Fibroblast of pulmonary artery (primary cell): ENCODE measurements at regions not wholly inside any gene's neighbourhood (a gene's known extent, or its start where the extent isn't known, plus 50 kb on each side); places are given as distances from the start of the nearest gene placed in this dataset.
A peak's percentile ranks its signal among the peaks of the same experiment; 100 is the strongest.
"Not testable (repeated sequence)": the region's sequence is repeated elsewhere in the genome, so short reads cannot be mapped to it uniquely, and the experiment has no call there.

Experiments
- DNase-seq: peaks from one replicate; pipeline ENCODE4 v3.0.0-alpha.2; 2010; ENCODE audit warnings: low read depth
- H3K4me3 ChIP-seq: replicated peaks from 2 replicates; pipeline ENCODE4 v1.5.1; 2011; ENCODE audit warnings: low read depth, mild to moderate bottlenecking, control low read depth, low read length, moderate library complexity
- TF ChIP-seq, protein P1 (sequence below): IDR thresholded peaks from 2 replicates; pipeline ENCODE4 v1.5.1; 2011; ENCODE audit warnings: mild to moderate bottlenecking, control low read depth, low read length, inconsistent platforms; ENCODE audit errors: missing control alignments

DNA sequence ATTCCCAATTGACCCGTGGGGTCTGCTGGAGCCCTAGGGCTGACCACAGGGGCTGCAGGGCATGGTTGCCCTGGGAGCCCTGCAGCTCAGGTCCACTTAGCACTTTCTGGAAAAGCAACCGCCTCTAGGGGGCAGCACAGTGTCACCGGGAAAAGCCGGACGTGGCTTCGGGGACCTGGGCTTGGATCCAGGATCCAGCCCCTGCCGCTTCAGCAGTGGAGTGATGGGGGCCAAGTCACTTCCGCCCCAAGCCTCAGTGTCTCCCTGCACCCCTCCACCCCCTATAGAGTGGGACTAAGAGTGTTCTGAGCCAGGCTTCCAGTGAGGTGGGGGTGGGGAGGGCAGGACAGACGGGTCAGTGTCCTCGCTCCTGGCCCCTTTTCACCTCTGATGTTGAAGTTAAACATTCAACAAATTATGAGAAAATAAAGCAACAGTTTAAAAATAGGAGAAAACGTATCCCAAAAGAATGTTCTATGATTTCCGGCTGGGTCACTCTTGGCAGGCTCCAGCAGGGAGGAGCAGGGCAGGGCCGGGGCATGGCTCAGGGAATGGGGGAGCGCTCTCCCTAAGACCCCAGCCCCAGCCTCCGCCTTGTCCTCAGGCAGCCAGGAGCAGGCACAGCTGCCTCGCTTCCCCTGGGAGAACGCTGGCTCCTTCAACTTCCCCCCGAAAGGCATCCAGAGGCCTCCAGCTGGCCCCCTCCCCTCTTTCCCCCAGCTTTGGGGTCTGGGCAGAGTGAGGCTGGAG is 96.5 kb upstream of the FGF3 start:
- TF ChIP-seq, protein P1, sequence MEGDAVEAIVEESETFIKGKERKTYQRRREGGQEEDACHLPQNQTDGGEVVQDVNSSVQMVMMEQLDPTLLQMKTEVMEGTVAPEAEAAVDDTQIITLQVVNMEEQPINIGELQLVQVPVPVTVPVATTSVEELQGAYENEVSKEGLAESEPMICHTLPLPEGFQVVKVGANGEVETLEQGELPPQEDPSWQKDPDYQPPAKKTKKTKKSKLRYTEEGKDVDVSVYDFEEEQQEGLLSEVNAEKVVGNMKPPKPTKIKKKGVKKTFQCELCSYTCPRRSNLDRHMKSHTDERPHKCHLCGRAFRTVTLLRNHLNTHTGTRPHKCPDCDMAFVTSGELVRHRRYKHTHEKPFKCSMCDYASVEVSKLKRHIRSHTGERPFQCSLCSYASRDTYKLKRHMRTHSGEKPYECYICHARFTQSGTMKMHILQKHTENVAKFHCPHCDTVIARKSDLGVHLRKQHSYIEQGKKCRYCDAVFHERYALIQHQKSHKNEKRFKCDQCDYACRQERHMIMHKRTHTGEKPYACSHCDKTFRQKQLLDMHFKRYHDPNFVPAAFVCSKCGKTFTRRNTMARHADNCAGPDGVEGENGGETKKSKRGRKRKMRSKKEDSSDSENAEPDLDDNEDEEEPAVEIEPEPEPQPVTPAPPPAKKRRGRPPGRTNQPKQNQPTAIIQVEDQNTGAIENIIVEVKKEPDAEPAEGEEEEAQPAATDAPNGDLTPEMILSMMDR = peak; percentile 79
- peak; percentile 69 for DNase-seq
- H3K4me3 ChIP-seq = peak overlapping the region; percentile 27

DNA sequence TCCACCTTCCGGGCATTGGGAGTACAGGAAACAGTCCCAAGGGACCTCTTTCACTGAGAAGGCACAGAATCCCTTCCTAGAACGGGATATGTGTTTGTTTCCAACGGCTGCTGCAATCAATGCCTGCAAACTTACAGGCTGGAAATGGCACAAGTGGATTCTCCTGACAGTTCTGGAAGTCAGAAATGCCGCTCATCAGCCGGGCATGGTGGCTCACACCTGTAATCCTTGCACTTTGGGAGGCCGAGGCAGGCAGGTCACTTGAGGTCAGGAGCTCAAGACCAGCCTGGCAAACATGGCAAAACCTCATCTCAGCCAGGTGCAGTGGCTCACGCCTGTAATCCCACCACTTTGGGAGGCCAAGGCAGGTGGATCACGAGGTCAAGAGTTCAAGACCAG is 97.0 kb upstream of the FGF3 start:
- not testable (repeated sequence) for DNase-seq, H3K4me3 ChIP-seq

DNA sequence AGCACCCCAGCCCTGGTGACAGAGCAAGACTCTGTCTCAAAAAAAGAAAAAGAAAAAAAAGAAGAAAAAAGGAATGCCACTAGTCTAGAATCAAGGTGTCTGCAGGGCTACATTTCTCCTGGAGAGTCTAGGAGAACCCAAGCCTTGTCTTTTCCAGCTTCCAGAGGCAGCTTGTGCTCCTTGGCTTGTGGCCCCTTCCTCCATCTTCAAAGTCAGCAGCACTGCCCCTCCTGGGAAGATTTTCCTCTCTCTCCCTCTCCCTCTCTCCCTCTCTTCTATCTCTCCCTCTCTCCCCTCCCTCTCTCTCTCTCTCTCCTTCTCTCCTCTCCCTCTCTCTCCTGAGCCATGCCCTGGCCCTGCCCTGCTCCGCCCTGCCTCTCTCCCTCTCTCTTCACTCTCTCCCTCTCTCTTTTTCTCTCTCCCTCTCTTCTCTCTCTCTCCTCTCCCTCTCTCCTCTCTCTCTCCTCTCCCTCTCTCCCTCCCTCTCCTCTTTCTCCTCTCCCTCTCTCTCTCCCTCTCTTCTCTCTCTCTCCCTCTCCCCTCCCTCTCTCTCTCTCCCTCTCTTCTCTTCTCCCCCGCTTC is 97.7 kb upstream of the FGF3 start:
- no peak for DNase-seq
- TF ChIP-seq, protein P1 = no peak
- H3K4me3 ChIP-seq = no peak overlapping the region

DNA sequence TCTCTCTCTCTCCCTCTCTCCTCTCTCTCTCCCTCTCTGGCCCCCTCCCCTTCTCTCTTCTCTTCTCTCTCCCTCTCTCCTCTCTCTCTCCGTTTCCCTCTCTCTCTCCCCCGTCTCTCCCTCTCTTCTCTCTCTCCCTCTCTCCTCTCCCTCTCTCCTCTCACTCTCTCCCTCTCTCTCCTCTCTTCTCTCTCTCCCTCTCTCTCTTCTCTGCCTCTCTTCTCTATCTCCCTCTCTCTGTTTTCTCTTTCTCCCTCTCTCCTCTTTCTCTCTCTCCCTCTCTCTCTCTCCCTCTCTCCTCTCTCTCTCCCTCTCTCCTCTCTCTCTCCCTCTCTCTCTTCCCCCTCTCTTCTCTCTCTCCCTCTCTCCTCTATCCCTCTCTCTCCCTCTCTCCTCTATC is 98.3 kb upstream of the FGF3 start:
- TF ChIP-seq, protein P1 = no peak
- no peak for DNase-seq
- H3K4me3 ChIP-seq = no peak overlapping the region

DNA sequence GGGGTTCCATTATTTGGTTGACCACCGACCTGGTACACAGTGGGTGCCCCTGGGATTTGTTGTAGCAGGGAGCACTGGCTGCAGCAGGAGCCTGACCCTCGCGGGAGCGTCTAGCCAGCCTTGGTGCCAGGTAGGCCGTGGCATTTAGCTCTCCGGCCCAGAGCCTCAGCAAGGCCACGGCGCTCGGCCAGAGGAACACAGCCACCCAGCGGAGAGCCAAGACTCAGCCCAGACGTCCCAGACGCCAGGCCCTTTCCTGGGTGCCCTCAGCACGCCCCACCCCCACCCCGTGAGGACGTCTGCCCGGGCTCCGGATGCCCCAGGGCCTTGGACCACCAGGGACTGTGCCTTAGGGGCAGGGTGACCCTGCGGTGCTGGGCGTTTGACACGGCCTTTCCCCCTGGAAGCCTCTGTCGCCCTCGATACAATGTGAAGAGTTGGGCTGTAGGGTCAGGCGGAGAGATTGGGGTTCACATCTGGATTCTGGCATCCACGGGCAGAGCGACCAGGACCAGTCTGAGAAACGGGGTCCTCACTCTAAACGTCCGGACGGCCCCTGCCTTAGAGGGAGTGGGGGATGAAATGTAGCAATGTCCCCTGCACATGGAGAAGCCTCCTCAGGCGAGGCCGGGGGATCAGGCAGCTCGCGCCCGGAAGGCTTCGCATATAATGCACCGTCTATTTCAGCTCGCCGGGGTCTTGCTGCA is 99.2 kb upstream of the FGF3 start:
- no peak for DNase-seq
- H3K4me3 ChIP-seq = no peak overlapping the region
- TF ChIP-seq, protein P1 = no peak

DNA sequence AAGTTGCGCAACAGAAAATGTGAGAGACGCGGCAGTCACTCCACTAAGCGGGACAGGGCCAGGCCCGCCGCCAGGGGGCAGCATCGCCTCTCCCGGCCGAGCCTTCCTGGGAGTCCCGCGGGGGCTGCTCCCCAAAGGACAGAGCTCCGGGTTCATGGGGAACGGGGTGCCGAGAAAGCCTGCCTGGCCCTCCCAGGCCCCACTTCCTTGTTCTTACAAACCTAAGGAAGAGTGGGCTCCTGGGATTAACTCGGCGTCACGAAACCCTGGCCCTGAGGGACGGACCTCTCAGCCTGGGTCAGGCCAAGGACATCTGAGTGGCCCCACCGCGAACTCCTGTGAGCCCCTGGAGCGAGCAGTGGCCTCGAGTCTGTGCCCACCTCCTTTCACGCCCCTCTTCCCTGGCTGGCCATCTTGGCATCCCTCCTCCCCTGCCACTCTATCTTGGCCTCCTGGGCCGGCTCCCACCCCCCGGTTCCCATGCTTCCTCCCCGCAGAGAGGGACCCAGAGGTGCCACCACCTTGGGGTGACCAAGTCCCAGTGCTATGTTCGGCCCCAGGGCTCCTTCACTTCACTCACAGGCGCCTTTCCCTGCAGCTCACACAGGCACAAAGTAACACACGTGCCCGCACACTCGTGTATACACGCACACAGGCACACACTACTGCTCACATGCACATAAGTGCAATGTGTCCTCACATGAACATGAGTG is 99.9 kb upstream of the FGF3 start:
- TF ChIP-seq, protein P1 = peak; percentile 74

DNA sequence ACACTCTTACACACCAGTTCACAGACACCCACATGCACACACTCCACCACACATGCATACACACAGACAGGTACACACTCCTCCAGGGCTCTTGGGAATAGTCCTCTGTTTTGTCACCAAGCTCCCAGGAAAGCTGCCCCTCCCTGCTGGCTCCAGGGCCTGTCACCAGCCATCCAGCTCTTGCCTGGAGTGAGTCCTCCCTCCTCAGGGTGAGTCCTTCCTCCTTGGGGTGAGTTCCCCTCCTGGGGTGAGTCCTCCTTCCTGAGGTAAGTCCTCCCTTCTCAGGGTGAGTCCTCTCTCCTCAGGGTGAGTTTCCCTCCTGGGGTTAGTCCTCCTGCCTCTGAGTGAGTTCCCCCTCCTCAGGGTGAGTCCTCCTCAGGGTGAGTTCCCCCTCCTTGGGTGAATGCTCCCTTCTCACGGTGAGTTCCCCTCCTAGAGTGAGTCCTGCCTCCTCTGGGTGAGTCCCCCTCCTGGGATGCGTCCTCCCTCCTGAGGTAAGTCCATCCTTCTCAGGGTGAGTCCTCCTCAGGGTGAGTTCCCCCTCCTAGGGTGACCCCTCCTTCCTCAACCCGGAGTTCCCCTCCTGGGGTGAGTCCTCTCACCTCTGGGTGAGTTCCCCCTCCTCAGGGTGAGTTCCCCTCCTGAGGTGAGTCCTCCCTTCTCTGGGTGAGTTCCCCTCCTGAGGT is 100.6 kb upstream of the FGF3 start:
- DNase-seq = no peak
- TF ChIP-seq, protein P1 = no peak
- H3K4me3 ChIP-seq = no peak overlapping the region

More for the DNA sequence above, 99.9 kb upstream of the FGF3 start:
- no peak overlapping the region for H3K4me3 ChIP-seq
- DNase-seq = peak; percentile 64
